ENCODE measurements at regions not wholly inside any gene's neighbourhood (a gene's known extent, or its start where the extent isn't known, plus 50 kb on each side); places are given as distances from the start of the nearest gene placed in this dataset.

- no peak for TF ChIP-seq CTCF (IDR thresholded peaks at IDR 0.05; ENCODE audit: insufficient read depth, low read length, poor library complexity, severe bottlenecking)
- TF ChIP-seq EZH2phosphoT487 (conservative IDR thresholded peaks at IDR 0.05; ENCODE audit: low read length) = no peak
These were observed 884.5 kb upstream of the EPHA5 start for GRCh38 chr4:66554826-66555225.

All from SU-DHL-6 (cell line).